Caco-2 (cell line): ENCODE measurements at regions not wholly inside any gene's neighbourhood (a gene's known extent, or its start where the extent isn't known, plus 50 kb on each side); places are given as distances from the start of the nearest gene placed in this dataset.

Experiments used
- BruUV-seq: library from RNA; stranded (reverse); fragments of 400-500 nt; replicated peaks from 2 replicates; lab custom pipeline; 2021; lab: Mats Ljungman, UMichigan
- CTCF ChIA-PET: fragments of 300-600 bp; sonication (Branson Sonifier 250); formaldehyde crosslinking; loops from one replicate; lab custom pipeline; 2022; ENCODE audit warnings: antibody characterized with exemption; lab: Charles Lee
- POLR2A ChIA-PET: fragments of 300-600 bp; sonication (Branson Sonifier 250); formaldehyde crosslinking; loops from one replicate; lab custom pipeline; 2022; ENCODE audit warnings: antibody characterized with exemption; lab: Charles Lee
- DNase-seq, 2 experiments: peaks; one replicate each; pipeline versions ENCODE4 v3.0.0 to v3.0.0-alpha.2; 2020 to 2022
- H3K27me3 ChIP-seq: replicated peaks from 2 replicates; pipeline ENCODE4 v1.6.0; 2011; ENCODE audit warnings: low read length; ENCODE audit not compliant: control insufficient read depth, insufficient read depth
- H3K36me3 ChIP-seq: 2 replicates; pipeline ENCODE4 v1.5.1; 2011; ENCODE audit warnings: low read length; ENCODE audit not compliant: control insufficient read depth, insufficient read depth
- H3K4me1 ChIP-seq: fragments of 250-450 bp; sonication (Bioruptor Pico); 2 replicates; pipeline ENCODE4 v1.5.1; 2020; ENCODE audit warnings: mild to moderate bottlenecking
- H3K4me3 ChIP-seq: 2 replicates; pipeline ENCODE4 v1.5.1; 2011; ENCODE audit warnings: low read depth, mild to moderate bottlenecking, control low read depth, low read length
- H3K9me3 ChIP-seq: fragments of 250-450 bp; sonication (Bioruptor Pico); 2 replicates; pipeline ENCODE4 v1.5.1; 2020; ENCODE audit warnings: mild to moderate bottlenecking, moderate library complexity
- H3K27ac Mint-ChIP-seq: one replicate; pipeline ENCODE4 v1.8.0; 2022; ENCODE audit warnings: mixed read lengths; ENCODE audit not compliant: unreplicated experiment
- H3K27me3 Mint-ChIP-seq: one replicate; pipeline ENCODE4 v1.8.0; 2022; ENCODE audit warnings: mixed read lengths; ENCODE audit not compliant: insufficient read depth, unreplicated experiment
- H3K36me3 Mint-ChIP-seq: one replicate; pipeline ENCODE4 v1.8.0; 2022; ENCODE audit warnings: mild to moderate bottlenecking, mixed read lengths; ENCODE audit not compliant: insufficient read depth, unreplicated experiment
- H3K4me1 Mint-ChIP-seq: one replicate; pipeline ENCODE4 v1.8.0; 2022; ENCODE audit warnings: low read depth, mixed read lengths; ENCODE audit not compliant: unreplicated experiment
- H3K4me3 Mint-ChIP-seq: one replicate; pipeline ENCODE4 v1.8.0; 2022; ENCODE audit warnings: mild to moderate bottlenecking, moderate library complexity, mixed read lengths; ENCODE audit not compliant: unreplicated experiment
- H3K9me3 Mint-ChIP-seq: one replicate; pipeline ENCODE4 v1.8.0; 2022; ENCODE audit warnings: mixed read lengths; ENCODE audit not compliant: unreplicated experiment
- intact Hi-C: fragments of 100-400 bp; cut with micrococcal nuclease; formaldehyde crosslinking; loops from one replicate; pipeline ENCODE4 v1.10.0; 2022; ENCODE audit not compliant: unreplicated experiment
- TF ChIP-seq, protein P1 (sequence below), 2 experiments: fragments of 200-600 bp in 1 of 2; IDR thresholded peaks; 1 replicate in 1 of 2; 2 replicates in 1 of 2; pipeline versions ENCODE4 v1.5.1 to v1.8.0; 2011 to 2022; ENCODE audit warnings: antibody characterized with exemption in 1 of 2, control low read depth in 1 of 2, inconsistent platforms in 1 of 2, low read depth in 1 of 2, low read length in 1 of 2, mild to moderate bottlenecking in 1 of 2, moderate library complexity in 1 of 2; ENCODE audit not compliant: insufficient read depth in 1 of 2, severe bottlenecking in 1 of 2, unreplicated experiment in 1 of 2

GRCh38 chr6:51342393-51342792, 523.7 kb downstream of the TFAP2B start:
- H3K27me3 ChIP-seq: no peaks in the 10 kb centered on the region
- Mint-ChIP-seq H3K36me3 (no peaks in the 10 kb centered on the region), H3K4me1 (no peaks in the 10 kb centered on the region), H3K27ac (no peak overlapping the region), H3K4me3 (no peak overlapping the region), H3K27me3 (peaks cover 4% of the 10 kb centered on the region), H3K9me3 (no peaks in the 10 kb centered on the region)
- H3K36me3 ChIP-seq: no peaks in the 10 kb centered on the region
- no peaks in the 10 kb centered on the region for H3K4me1 ChIP-seq
- ChIA-PET CTCF (no interaction called here), POLR2A (no interaction called here)
- BruUV-seq: no TSS peak
- no peak for DNase-seq
- intact Hi-C loops: no loop called here
- no peak overlapping the region for H3K4me3 ChIP-seq
- H3K9me3 ChIP-seq: no peaks in the 10 kb centered on the region
- TF ChIP-seq, protein P1, sequence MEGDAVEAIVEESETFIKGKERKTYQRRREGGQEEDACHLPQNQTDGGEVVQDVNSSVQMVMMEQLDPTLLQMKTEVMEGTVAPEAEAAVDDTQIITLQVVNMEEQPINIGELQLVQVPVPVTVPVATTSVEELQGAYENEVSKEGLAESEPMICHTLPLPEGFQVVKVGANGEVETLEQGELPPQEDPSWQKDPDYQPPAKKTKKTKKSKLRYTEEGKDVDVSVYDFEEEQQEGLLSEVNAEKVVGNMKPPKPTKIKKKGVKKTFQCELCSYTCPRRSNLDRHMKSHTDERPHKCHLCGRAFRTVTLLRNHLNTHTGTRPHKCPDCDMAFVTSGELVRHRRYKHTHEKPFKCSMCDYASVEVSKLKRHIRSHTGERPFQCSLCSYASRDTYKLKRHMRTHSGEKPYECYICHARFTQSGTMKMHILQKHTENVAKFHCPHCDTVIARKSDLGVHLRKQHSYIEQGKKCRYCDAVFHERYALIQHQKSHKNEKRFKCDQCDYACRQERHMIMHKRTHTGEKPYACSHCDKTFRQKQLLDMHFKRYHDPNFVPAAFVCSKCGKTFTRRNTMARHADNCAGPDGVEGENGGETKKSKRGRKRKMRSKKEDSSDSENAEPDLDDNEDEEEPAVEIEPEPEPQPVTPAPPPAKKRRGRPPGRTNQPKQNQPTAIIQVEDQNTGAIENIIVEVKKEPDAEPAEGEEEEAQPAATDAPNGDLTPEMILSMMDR (IDR thresholded peaks at IDR 0.05; ENCODE audit: insufficient read depth in 1 of 2, low read depth in 1 of 2, low read length in 1 of 2, severe bottlenecking in 1 of 2, unreplicated experiment in 1 of 2): no peak

DNA sequence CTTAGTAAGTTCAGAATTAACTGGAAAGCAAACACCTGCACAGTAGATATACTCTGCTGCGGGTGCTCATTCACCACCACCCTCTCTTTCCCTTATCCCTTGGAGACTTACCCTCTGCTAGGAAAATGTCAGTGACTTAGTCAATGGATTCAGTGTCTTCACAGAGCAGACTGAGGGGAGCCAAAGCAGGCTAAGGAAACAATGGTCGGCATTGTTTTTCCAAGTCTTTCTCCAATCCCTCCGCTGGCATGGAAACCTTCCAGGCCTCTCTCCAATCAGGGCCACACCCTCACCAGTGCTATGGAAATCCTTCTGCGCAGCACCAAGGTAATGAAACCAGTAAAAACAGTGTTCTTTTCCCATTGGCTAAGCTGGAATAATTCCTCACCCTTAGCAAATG, 531.2 kb downstream of the TFAP2B start:
- POLR2A ChIA-PET: no interaction called here
- H3K4me3 ChIP-seq: no peak overlapping the region
- Mint-ChIP-seq H3K36me3 (no peaks in the 10 kb centered on the region), H3K9me3 (no peaks in the 10 kb centered on the region), H3K27ac (no peak overlapping the region), H3K27me3 (peaks cover 7% of the 10 kb centered on the region), H3K4me1 (no peaks in the 10 kb centered on the region), H3K4me3 (no peak overlapping the region)
- intact Hi-C loops: loop anchor here (1.0 kb wide), 1 partner anchor 534 kb away; no protein-coding TSS in a partner anchor
- no peak for DNase-seq
- H3K36me3 ChIP-seq: no peaks in the 10 kb centered on the region
- no peaks in the 10 kb centered on the region for H3K27me3 ChIP-seq
- no peaks in the 10 kb centered on the region for H3K4me1 ChIP-seq
- no peaks in the 10 kb centered on the region for H3K9me3 ChIP-seq
- CTCF ChIA-PET: no interaction called here
- no TSS peak for BruUV-seq
- TF ChIP-seq, protein P1 (IDR thresholded peaks at IDR 0.05; ENCODE audit: insufficient read depth in 1 of 2, low read depth in 1 of 2, low read length in 1 of 2, severe bottlenecking in 1 of 2, unreplicated experiment in 1 of 2): no peak

DNA sequence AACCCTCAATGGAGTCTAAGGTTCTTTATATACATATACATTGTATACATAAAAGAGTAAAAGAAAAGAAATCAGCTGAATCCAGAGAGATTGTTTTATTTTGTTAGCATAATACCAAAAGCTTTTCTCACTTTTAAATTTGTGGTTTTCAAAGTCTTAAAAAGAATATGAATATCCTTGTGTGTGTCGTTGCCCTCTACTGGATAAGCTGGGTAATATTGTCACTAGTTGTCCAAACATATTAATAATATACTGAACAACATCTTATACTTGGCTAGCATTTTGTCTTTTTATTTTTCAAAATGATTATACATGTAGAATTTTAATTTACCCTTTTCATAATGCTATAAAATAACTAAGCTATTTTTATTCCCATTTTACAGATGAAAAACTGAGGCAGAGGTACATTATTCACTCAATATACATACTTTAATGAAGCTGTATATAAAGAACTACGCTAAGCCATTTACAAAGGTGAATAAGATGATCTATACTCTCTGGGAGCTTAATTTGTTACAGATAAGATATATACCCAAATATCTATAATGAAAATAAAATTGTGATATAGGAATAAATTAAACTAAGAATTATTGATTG, 531.7 kb downstream of the TFAP2B start:
- CTCF ChIA-PET: no interaction called here
- no peak overlapping the region for H3K27ac Mint-ChIP-seq
- no peaks in the 10 kb centered on the region for H3K36me3 Mint-ChIP-seq

More for the DNA sequence above, 531.7 kb downstream of the TFAP2B start:
- Histone ChIP-seq H3K4me1 (no peaks in the 10 kb centered on the region), H3K9me3 (no peaks in the 10 kb centered on the region), H3K4me3 (no peak overlapping the region), H3K27me3 (no peaks in the 10 kb centered on the region), H3K36me3 (no peaks in the 10 kb centered on the region)
- H3K27me3 Mint-ChIP-seq: peaks cover 7% of the 10 kb centered on the region
- TF ChIP-seq, protein P1 (IDR thresholded peaks at IDR 0.05; ENCODE audit: insufficient read depth in 1 of 2, low read depth in 1 of 2, low read length in 1 of 2, severe bottlenecking in 1 of 2, unreplicated experiment in 1 of 2): peak in 1 of 2 experiments; percentile 20
- no TSS peak for BruUV-seq
- intact Hi-C loops: loop anchor here (1.0 kb wide), 1 partner anchor 534 kb away; no protein-coding TSS in a partner anchor
- H3K4me3 Mint-ChIP-seq: no peak overlapping the region
- no peak for DNase-seq
- no peaks in the 10 kb centered on the region for H3K4me1 Mint-ChIP-seq
- no peaks in the 10 kb centered on the region for H3K9me3 Mint-ChIP-seq
- POLR2A ChIA-PET: no interaction called here
